ENCODE measurements at regions not wholly inside any gene's neighbourhood (a gene's known extent, or its start where the extent isn't known, plus 50 kb on each side); places are given as distances from the start of the nearest gene placed in this dataset.

- Histone ChIP-seq H3K9me3 (replicated peaks; ENCODE audit: control insufficient read depth, insufficient read depth, low read length) (no peaks in the 10 kb centered on the region), H3K79me2 (ENCODE audit: control insufficient read depth, insufficient read depth, low read length) (no peaks in the 10 kb centered on the region), H3K9ac (replicated peaks; ENCODE audit: extremely low read depth, insufficient read depth, low read length) (no peak overlapping the region), H3K4me1 (ENCODE audit: control insufficient read depth, extremely low read depth, insufficient read depth, low read length) (no peaks in the 10 kb centered on the region), H3K36me3 (ENCODE audit: control insufficient read depth in 2 of 2, extremely low read depth in 1 of 2, insufficient read depth in 2 of 2, low read length in 2 of 2) (no peaks in the 10 kb centered on the region), H3K27ac (ENCODE audit: insufficient read depth, low read depth, low read length) (no peak overlapping the region), H3K4me3 (replicated peaks in 1 of 3; ENCODE audit: insufficient read depth in 1 of 3, low read depth in 1 of 3, low read length in 3 of 3) (no peak overlapping the region), H3K27me3 (ENCODE audit: control insufficient read depth in 2 of 2, insufficient read depth in 2 of 2, low read length in 2 of 2) (no peaks in the 10 kb centered on the region), H3K9me1 (replicated peaks; ENCODE audit: control insufficient read depth, extremely low read depth, insufficient read depth, low read length) (no peaks in the 10 kb centered on the region), H2AFZ (ENCODE audit: low read depth, low read length) (no peak overlapping the region), H3K4me2 (ENCODE audit: insufficient read depth, low read length) (no peak overlapping the region), H4K20me1 (replicated peaks; ENCODE audit: control insufficient read depth, extremely low read depth, insufficient read depth, low read length) (no peaks in the 10 kb centered on the region)
- FAIRE-seq (no peak), DNase-seq (ENCODE audit: low read depth, low spot score) (no peak)
- BruUV-seq (replicated peaks): no TSS peak
- TF ChIP-seq POLR2A (IDR thresholded peaks at IDR 0.05; ENCODE audit: low read depth, low read length): no peak
- TF ChIP-seq GATA2 (IDR thresholded peaks at IDR 0.05; ENCODE audit: insufficient read depth, insufficient read length, low read depth, low read length): no peak
- no peak for TF ChIP-seq MYC (IDR thresholded peaks at IDR 0.05; ENCODE audit: low read depth, low read length)
- no peak for TF ChIP-seq MAX (IDR thresholded peaks at IDR 0.05; ENCODE audit: insufficient read depth, insufficient read length)
- no peak for TF ChIP-seq POLR2AphosphoS5 (IDR thresholded peaks at IDR 0.05; ENCODE audit: insufficient read depth, low read depth, low read length)
- no peak for TF ChIP-seq JUN (IDR thresholded peaks at IDR 0.05; ENCODE audit: borderline replicate concordance, insufficient read depth, insufficient read length, low read depth)
- TF ChIP-seq EZH2 (IDR thresholded peaks at IDR 0.05; ENCODE audit: borderline replicate concordance, low read depth, low read length, severe bottlenecking): no peak
- no peak for TF ChIP-seq FOS (IDR thresholded peaks at IDR 0.05; ENCODE audit: borderline replicate concordance, insufficient read depth, low read length)
- TF ChIP-seq, protein P1, sequence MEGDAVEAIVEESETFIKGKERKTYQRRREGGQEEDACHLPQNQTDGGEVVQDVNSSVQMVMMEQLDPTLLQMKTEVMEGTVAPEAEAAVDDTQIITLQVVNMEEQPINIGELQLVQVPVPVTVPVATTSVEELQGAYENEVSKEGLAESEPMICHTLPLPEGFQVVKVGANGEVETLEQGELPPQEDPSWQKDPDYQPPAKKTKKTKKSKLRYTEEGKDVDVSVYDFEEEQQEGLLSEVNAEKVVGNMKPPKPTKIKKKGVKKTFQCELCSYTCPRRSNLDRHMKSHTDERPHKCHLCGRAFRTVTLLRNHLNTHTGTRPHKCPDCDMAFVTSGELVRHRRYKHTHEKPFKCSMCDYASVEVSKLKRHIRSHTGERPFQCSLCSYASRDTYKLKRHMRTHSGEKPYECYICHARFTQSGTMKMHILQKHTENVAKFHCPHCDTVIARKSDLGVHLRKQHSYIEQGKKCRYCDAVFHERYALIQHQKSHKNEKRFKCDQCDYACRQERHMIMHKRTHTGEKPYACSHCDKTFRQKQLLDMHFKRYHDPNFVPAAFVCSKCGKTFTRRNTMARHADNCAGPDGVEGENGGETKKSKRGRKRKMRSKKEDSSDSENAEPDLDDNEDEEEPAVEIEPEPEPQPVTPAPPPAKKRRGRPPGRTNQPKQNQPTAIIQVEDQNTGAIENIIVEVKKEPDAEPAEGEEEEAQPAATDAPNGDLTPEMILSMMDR (IDR thresholded peaks at IDR 0.05; ENCODE audit: extremely low read depth in 1 of 2, insufficient read depth in 1 of 2, low read depth in 1 of 2, low read length in 2 of 2): no peak
- intact Hi-C loops (cut with micrococcal nuclease) (no loop called here), dilution Hi-C loops (cut with MboI; ENCODE audit: extremely low pct_ligation_motif_present, low sequenced_read_pairs) (no loop called here)
- ChIA-PET POLR2A (no interaction called here), CTCF (interaction anchor here (0.9 to 1.5 kb wide), 2 partner anchors 9 to 41 kb away, joined by 4 read pairs; no protein-coding TSS in a partner anchor)
Observed at GRCh38 chr9:13487071-13487470, 207.6 kb upstream of the MPDZ start.

All from endothelial cell of umbilical vein (primary cell).